Vagina (tissue), 2 donors: ENCODE measurements at regions not wholly inside any gene's neighbourhood (a gene's known extent, or its start where the extent isn't known, plus 50 kb on each side); places are given as distances from the start of the nearest gene placed in this dataset.

Source experiments
- DNase-seq, 2 donors: peaks; one replicate each; pipeline ENCODE4 v3.0.0-alpha.2; 2017; ENCODE audit errors: extremely low spot score in 2 of 2
- H3K27ac ChIP-seq: fragments of 200-600 bp; sonication (generic); one replicate; pipeline ENCODE4 v1.5.1; 2019
- H3K27me3 ChIP-seq: fragments of 200-600 bp; sonication (generic); one replicate; pipeline ENCODE4 v1.5.1; 2019
- H3K36me3 ChIP-seq, 2 donors: fragments of 200-600 bp; sonication (generic); one replicate each; pipeline ENCODE4 v1.5.1; 2017 to 2019
- H3K4me1 ChIP-seq: fragments of 200-600 bp; sonication (generic); one replicate; pipeline ENCODE4 v1.5.1; 2019
- H3K4me3 ChIP-seq, 2 donors: fragments of 200-600 bp; sonication (generic); 1 replicate in 1 of 2; 2 replicates in 1 of 2; pipeline ENCODE4 v1.5.1; 2016 to 2019
- H3K9me3 ChIP-seq: fragments of 200-600 bp; sonication (generic); one replicate; pipeline ENCODE4 v1.5.1; 2019
- POLR2A ChIP-seq, 2 donors: fragments of 450-650 bp; IDR thresholded peaks; one replicate each; pipeline ENCODE4 v1.6.1; 2017; ENCODE audit warnings: antibody characterized with exemption in 2 of 2, mild to moderate bottlenecking in 2 of 2, moderate library complexity in 2 of 2
- POLR2AphosphoS5 ChIP-seq, 2 donors: sonication (generic); formaldehyde crosslinking; IDR thresholded peaks; one replicate each; pipeline ENCODE4 v1.9.0; 2017; ENCODE audit warnings: antibody characterized with exemption in 2 of 2, mild to moderate bottlenecking in 2 of 2, low read depth in 1 of 2; ENCODE audit not compliant: insufficient read depth in 1 of 2
- intact Hi-C: fragments of 100-400 bp; cut with DNase I; formaldehyde crosslinking; loops from one replicate; pipeline ENCODE4 v1.15.1; 2023
- TF ChIP-seq, protein P1 (sequence below), 3 experiments: fragments of 450-650 bp in 2 of 3; fragments of 200-600 bp in 1 of 3; sonication (generic) in 1 of 3; IDR thresholded peaks; one replicate each; pipeline ENCODE4 v1.5.1; 2017 to 2019; ENCODE audit warnings: antibody characterized with exemption in 3 of 3, mild to moderate bottlenecking in 2 of 3, moderate library complexity in 2 of 3

DNA sequence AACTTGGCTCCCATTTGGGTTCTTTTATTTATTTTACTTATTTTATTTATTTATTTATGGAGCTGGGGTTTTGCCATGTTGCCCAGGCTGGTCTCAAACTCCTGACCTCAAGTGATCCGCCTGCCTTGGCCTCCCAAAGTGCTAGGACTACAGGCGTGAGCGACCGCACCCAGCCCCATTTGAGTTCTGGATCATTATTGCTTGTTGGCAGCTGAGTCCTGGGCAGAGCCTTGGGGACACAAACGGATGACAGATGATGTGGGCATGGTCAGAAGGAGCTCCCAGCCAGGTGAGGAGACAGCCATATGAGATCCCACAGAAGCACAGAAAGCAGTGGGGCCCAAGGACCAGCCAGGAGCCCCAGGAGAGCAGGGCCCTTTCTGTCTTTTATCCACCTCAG, 254.0 kb downstream of the MATN1 start:
- no peak for DNase-seq
- Histone ChIP-seq H3K4me1 (no peaks in the 10 kb centered on the region), H3K4me3 (no peak overlapping the region), H3K27ac (no peak overlapping the region), H3K27me3 (no peaks in the 10 kb centered on the region), H3K9me3 (no peaks in the 10 kb centered on the region), H3K36me3 (no peaks in the 10 kb centered on the region)
- no peak for TF ChIP-seq POLR2A (IDR thresholded peaks at IDR 0.05)
- no peak for TF ChIP-seq POLR2AphosphoS5 (IDR thresholded peaks at IDR 0.05; ENCODE audit: insufficient read depth in 1 of 2, low read depth in 1 of 2)
- TF ChIP-seq, protein P1, sequence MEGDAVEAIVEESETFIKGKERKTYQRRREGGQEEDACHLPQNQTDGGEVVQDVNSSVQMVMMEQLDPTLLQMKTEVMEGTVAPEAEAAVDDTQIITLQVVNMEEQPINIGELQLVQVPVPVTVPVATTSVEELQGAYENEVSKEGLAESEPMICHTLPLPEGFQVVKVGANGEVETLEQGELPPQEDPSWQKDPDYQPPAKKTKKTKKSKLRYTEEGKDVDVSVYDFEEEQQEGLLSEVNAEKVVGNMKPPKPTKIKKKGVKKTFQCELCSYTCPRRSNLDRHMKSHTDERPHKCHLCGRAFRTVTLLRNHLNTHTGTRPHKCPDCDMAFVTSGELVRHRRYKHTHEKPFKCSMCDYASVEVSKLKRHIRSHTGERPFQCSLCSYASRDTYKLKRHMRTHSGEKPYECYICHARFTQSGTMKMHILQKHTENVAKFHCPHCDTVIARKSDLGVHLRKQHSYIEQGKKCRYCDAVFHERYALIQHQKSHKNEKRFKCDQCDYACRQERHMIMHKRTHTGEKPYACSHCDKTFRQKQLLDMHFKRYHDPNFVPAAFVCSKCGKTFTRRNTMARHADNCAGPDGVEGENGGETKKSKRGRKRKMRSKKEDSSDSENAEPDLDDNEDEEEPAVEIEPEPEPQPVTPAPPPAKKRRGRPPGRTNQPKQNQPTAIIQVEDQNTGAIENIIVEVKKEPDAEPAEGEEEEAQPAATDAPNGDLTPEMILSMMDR (IDR thresholded peaks at IDR 0.05), result no peak
- intact Hi-C loops, result no loop called here

DNA sequence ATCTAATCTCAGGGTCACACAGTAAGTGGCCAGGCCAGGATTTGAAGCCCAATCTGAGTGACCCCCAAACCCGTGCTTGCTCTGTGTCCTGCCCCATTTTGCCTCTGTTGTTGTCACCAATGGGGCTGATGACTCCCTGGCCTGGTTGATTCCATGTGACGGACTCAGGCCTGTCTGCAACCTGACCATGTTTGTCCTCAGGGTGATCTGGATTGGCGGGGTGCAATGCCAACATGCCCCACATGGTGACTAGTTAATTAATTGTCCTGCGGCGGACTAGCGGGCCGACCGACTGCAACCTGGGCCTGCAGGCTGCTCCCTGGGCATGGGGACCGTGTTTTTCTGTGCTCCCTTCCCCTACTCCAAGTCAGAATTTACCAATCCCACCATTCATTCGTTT, 256.3 kb downstream of the MATN1 start:
- DNase-seq, result no peak
- Histone ChIP-seq H3K4me1 (no peaks in the 10 kb centered on the region), H3K27ac (no peak overlapping the region), H3K36me3 (no peaks in the 10 kb centered on the region), H3K27me3 (no peaks in the 10 kb centered on the region), H3K9me3 (no peaks in the 10 kb centered on the region), H3K4me3 (no peak overlapping the region)
- intact Hi-C loops, result no loop called here
- TF ChIP-seq, protein P1 (IDR thresholded peaks at IDR 0.05), result no peak
- TF ChIP-seq POLR2AphosphoS5 (IDR thresholded peaks at IDR 0.05; ENCODE audit: insufficient read depth in 1 of 2, low read depth in 1 of 2) (no peak), POLR2A (IDR thresholded peaks at IDR 0.05) (no peak)

DNA sequence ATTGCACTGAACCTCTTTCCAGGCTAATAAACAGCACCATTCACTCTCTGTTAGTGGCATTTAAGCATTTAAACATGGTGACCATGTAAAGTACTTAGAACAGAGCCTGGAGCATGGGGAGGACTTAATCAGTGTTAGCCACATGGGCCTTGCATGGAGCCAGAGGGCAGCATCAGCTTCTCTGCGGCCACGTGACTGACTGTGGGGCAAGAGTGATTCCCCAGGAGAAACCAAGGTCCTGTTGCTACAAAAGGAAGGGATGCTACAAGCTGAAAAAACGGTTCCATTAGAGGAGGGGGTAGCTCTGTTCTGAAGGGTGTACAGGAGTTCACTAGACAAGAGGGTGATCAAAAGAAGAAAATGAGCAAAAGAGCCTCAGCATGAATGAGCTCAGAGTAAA, 256.8 kb downstream of the MATN1 start:
- Histone ChIP-seq H3K9me3 (no peaks in the 10 kb centered on the region), H3K27me3 (no peaks in the 10 kb centered on the region), H3K36me3 (no peaks in the 10 kb centered on the region), H3K4me3 (no peak overlapping the region), H3K27ac (no peak overlapping the region), H3K4me1 (no peaks in the 10 kb centered on the region)
- DNase-seq, result no peak
- intact Hi-C loops, result no loop called here
- TF ChIP-seq POLR2A (IDR thresholded peaks at IDR 0.05) (no peak), POLR2AphosphoS5 (IDR thresholded peaks at IDR 0.05; ENCODE audit: insufficient read depth in 1 of 2, low read depth in 1 of 2) (no peak)
- TF ChIP-seq, protein P1 (IDR thresholded peaks at IDR 0.05), result no peak

DNA sequence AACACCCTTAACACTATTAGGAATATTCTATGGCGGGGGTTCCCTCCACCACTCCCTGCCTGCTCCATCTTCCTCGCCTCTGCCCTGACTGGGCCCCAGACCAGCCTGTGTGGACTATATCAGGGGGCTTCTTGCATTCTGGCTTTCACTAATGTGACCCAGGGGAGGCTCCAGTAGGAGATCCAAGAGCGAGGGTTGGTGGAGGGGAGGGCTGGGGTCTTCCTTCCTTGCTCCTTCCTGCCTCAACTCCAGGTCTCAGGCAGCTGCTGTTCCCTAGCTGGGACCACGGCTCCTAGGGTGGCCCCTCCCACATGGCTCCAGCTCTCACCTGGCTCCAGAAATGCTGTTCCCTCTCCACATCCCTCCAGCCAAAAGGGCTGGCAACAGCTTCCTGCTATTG, 257.4 kb downstream of the MATN1 start:
- H3K9me3 ChIP-seq, result no peaks in the 10 kb centered on the region
- intact Hi-C loops, result no loop called here
- H3K36me3 ChIP-seq, result no peaks in the 10 kb centered on the region
- TF ChIP-seq POLR2A (IDR thresholded peaks at IDR 0.05) (no peak), POLR2AphosphoS5 (IDR thresholded peaks at IDR 0.05; ENCODE audit: insufficient read depth in 1 of 2, low read depth in 1 of 2) (no peak)
- TF ChIP-seq, protein P1 (IDR thresholded peaks at IDR 0.05), result no peak
- no peak for DNase-seq
- no peak overlapping the region for H3K4me3 ChIP-seq
- H3K4me1 ChIP-seq, result no peaks in the 10 kb centered on the region
- no peaks in the 10 kb centered on the region for H3K27me3 ChIP-seq
- no peak overlapping the region for H3K27ac ChIP-seq

DNA sequence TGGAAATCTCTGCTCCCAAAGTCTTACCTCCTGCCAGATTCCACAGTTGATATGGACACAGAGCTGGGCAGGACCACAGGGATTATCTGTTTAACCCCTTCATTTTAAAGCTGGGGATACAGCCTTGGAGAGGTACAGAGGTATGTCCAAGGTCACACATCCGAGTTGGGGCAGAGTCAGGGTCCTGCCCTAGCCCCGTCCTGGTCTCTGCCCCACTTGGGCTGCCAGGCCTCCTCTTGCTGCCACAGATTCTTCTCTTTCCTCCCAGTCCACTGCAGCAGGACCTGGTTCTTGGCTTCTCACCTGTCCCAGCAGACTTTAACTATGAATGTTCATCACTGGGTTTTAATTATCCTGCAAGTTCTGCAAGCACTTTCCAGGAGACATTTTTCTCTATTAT, 258.3 kb downstream of the MATN1 start:
- no peaks in the 10 kb centered on the region for H3K27me3 ChIP-seq

More for the DNA sequence above, 258.3 kb downstream of the MATN1 start:
- DNase-seq, result no peak
- Histone ChIP-seq H3K4me3 (no peak overlapping the region), H3K9me3 (no peaks in the 10 kb centered on the region), H3K4me1 (no peaks in the 10 kb centered on the region), H3K27ac (no peak overlapping the region), H3K36me3 (no peaks in the 10 kb centered on the region)
- intact Hi-C loops, result no loop called here
- TF ChIP-seq, protein P1 (IDR thresholded peaks at IDR 0.05), result no peak
- TF ChIP-seq POLR2AphosphoS5 (IDR thresholded peaks at IDR 0.05; ENCODE audit: insufficient read depth in 1 of 2, low read depth in 1 of 2), result no peak
- no peak for TF ChIP-seq POLR2A (IDR thresholded peaks at IDR 0.05)
